HG03469 (cell line): ENCODE measurements at regions not wholly inside any gene's neighbourhood (a gene's known extent, or its start where the extent isn't known, plus 50 kb on each side); places are given as distances from the start of the nearest gene placed in this dataset.
"Not testable (repeated sequence)": the region's sequence is repeated elsewhere in the genome, so short reads cannot be mapped to it uniquely, and the experiment has no call there.

ENCODE experiments used
- ATAC-seq: cut with Tn5 transposase; IDR thresholded peaks from one replicate; pipeline ENCODE4 v1.9.1; 2021; ENCODE audit warnings: mild to moderate bottlenecking, moderate library complexity, moderate number of reproducible peaks; ENCODE audit not compliant: unreplicated experiment

DNA sequence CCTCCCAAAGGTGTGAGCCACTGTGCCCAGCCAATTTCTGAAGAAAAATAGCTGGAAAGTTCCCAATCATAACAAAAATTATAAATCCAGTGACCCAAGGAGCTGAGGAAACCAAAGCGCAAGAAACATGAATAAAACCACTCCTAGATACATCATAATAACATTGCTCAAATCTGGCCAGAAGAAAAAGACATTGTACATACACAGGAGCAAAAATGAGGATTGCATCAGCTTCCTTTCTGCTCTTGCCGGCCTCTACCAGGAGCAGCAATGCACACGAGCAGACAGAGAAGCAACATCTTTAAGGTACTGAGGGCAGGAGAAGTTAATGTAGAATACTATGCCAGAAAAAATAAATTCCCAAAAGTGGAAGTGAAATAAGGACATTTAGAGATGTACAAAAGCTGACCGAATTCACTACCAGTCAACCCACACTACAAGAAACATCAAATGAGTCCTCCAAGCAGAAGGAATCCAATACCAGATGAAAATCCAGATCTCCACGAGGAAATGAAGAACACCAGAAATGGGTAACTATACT, 127.0 kb upstream of the NBPF11 start:
- ATAC-seq: not testable (repeated sequence)

DNA sequence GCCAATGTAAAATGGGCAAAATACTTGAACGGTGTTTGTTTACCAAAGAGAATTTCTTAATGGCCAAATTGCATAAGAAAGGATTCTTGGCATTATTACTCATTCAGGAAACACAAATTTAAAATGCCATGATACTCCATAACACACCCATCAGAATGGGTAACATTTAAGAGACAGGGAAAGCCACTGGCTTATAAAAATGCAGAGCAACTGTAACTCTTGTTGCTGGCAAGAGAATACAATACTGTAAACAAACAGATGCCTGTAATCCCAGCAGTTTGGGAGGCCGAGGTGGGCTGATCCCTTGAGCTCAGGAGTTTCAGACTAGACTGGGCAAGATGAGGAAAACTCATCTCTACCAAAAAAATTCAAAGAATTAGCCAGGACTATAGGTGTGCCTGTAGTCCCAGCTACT, 125.8 kb upstream of the NBPF11 start:
- ATAC-seq: not testable (repeated sequence)

GRCh38 chr1:148267066-148267465, 115.0 kb upstream of the NBPF11 start:
- ATAC-seq: not testable (repeated sequence)

DNA sequence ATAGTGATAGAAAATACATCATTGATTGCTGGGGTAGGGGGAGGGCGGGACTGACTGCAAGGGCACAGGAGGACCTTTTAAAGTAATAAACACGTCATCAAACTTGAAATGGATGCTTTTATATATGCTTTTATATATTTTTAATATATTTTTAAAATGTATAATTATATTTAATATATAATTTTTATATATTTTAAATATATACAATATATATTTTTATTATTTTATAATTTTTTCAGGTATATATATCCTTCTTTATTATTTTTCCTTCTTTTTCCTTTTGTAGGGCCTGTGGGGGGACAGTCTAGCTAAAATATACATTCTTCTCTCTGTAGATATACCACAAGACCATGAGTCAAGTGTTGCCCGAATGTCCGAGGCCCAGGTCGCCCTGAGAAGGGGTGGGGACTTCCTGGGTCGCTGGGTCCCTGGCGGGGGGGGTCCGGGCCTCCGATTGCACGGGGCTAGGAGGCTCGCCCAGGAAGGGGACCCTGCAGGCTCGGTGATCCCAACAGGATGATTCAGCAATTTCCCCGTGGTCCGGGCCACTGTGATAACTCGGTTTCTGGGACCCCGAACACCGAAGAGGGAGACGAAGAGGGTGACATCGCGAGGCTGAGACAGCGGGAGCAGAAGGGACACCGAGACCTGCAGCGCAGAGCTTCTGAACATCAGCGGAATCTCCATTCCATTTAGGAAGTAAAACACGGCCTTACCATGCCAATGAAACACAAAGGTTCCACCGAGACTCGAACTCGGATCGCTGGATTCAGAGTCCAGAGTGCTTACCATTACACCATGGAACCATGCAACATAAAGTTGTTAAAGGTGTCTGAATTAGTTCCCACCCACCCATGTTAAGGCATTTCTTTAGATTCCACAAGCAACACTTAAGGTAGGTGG, 112.5 kb upstream of the NBPF11 start:
- ATAC-seq: no peak

GRCh38 chr1:148263906-148264255, 111.8 kb upstream of the NBPF11 start:
- no peak for ATAC-seq

DNA sequence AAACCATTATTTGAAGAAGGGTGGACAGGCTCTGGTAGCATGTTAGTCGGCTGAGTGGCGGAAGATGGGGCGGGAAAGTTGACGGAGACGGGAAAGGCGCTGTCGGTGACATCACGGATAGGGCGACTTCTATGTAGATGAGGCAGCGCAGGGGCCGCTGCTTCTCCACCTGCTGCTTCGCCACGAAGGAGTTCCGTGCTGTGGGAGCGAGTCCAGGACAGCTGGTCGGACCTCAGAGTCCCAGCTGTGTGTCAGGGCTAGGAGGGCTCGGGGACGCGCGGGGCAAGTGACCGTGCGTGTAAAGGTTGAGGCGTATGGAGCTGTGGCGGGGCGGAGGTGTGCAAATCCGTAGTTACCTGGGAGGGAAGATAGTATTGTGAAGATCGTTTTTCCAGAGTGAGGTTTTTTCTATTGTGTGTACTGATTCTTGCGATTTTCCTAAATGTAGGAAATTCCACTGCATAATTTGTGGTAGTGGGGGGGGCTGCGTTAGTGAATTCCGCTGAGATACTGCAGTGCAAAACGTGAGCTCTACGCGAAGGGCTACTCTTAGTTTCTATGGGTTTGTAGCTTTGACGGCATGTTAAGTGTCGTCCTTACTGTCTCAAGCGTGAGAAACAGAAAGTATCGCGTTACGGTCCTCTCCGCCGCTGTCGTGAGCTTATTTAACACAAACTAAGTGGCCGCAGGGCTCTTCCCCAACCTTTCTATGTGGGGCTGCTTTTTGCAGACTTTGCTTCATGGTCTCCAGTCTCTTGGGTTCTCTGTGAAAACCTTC, 111.2 kb upstream of the NBPF11 start:
- ATAC-seq: no peak

DNA sequence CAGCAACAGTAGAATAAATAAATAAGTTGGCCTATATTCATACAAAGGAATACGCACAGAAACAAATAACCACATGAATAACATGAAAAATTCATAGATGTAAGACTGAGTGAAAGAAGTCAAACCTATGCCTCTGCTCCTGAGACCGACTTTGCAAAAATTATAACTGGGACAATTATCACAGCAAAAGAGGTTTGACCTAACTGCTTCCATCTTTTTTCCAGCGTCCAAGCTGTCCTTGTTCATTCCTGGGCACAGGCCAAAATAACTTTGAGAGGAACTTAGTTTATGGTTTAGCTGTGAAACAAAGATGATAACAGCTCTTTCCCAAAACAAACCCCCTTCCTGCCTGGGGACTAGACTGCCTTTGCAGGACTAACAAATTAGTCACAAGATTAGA, 109.6 kb upstream of the NBPF11 start:
- not testable (repeated sequence) for ATAC-seq

GRCh38 chr1:148257886-148258285, 105.8 kb upstream of the NBPF11 start:
- ATAC-seq: not testable (repeated sequence)

GRCh38 chr1:148254611-148255429, 102.7 kb upstream of the NBPF11 start:
- ATAC-seq: not testable (repeated sequence)

DNA sequence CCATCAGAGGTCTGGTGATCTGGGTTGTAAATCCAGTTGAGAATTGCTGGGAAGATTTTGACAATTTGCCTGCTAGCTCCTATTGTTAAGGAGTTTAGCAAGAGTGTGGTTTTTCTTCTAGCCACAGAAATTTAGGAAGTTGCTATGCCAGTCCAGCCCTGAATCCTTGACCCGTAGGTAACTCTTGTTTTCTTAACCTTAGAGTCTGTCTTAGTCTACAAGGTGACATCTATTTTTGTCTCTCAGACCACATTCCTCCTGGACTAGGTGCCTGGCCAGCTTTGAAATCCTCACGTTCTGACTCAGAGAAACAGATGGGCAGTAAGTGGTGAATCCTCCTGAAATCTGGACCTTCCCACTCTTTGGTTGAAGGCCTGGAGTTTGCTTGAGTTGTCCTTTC, 101.7 kb upstream of the NBPF11 start:
- not testable (repeated sequence) for ATAC-seq

- ATAC-seq: not testable (repeated sequence)
These were observed 96.7 kb upstream of the NBPF11 start for GRCh38 chr1:148248798-148249197.

GRCh38 chr1:148246258-148246861, 94.3 kb upstream of the NBPF11 start:
- ATAC-seq: not testable (repeated sequence)

GRCh38 chr1:148245843-148246242, 93.8 kb upstream of the NBPF11 start:
- not testable (repeated sequence) for ATAC-seq

- not testable (repeated sequence) for ATAC-seq
These were observed 93.4 kb upstream of the NBPF11 start for GRCh38 chr1:148245443-148245842.

GRCh38 chr1:148233250-148233649, 81.2 kb upstream of the NBPF11 start:
- ATAC-seq: not testable (repeated sequence)

DNA sequence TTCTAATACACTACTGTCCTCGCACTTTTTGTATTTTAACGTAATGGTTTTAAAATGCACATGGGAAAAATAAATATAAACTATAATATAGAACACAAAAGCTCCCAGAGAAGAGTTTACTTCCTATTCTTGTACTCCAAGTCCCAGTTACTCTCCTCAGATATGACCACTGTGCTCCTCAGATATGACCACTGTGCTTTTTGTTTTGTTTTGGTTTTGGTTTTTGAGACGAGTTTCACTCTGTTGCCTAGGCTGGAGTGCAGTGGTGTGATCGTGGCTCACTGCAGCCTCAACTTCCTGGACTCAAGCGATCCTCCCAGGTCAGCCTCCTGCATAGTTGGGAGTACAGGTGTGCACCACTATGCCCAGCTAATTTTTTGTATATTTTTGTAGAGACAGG, 76.8 kb upstream of the NBPF11 start:
- not testable (repeated sequence) for ATAC-seq

DNA sequence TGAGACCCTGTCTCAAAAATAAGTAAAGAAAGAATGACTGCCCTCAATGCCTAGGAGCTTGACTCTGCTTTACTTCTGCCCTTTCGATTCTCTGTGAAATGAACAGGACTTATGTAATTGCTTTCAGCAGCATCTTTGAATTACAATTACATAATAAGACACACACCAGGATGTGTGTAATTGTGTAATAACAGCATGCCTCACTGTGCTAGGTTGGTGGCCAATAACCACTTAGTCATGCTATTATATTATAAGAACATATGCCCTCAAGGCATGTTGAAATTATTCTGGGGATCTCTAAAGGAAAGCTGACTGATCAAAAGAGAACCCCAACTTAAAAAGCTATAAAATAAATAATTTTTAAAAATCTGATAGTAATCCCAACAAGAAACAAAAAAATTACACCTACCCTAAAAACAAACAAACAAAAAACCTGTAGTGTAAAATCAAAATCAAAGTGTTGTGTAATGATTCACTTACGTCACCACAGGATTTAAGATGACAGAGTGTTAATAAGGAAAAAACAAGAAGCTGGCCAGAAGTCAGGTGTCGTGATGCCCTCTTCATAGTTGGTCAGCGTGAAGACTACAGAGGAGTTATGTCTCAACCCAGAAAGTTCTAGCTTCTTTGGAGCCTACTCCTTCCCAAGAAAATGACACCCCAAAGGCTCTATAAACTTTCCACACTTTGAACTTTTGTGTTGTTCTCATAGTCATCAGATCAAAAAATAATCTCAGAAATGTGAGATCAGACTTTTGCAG, 70.5 kb upstream of the NBPF11 start:
- ATAC-seq: not testable (repeated sequence)

GRCh38 chr1:148221593-148221992, 69.5 kb upstream of the NBPF11 start:
- ATAC-seq: not testable (repeated sequence)

- ATAC-seq: not testable (repeated sequence)
These were observed 67.1 kb upstream of the NBPF11 start for GRCh38 chr1:148219229-148219628.
